ENCODE measurements at regions not wholly inside any gene's neighbourhood (a gene's known extent, or its start where the extent isn't known, plus 50 kb on each side); places are given as distances from the start of the nearest gene placed in this dataset.

- Mint-ChIP-seq H3K27me3 (no peaks in the 10 kb centered on the region), H3K4me1 (peaks cover 24% of the 10 kb centered on the region), H3K36me3 (peaks cover 13% of the 10 kb centered on the region), H3K4me3 (no peak overlapping the region), H3K9me3 (peaks cover 18% of the 10 kb centered on the region), H3K27ac (no peak overlapping the region)
- no peak for DNase-seq
Observed at GRCh38 chr2:237150186-237150585, 64.5 kb downstream of the COPS8 start.

GRCh38 chr2:237150831-237151375, 65.2 kb downstream of the COPS8 start:
- peaks cover 17% of the 10 kb centered on the region for H3K9me3 Mint-ChIP-seq

GRCh38 chr2:237152361-237152760, 66.7 kb downstream of the COPS8 start:
- Mint-ChIP-seq H3K27ac (no peak overlapping the region), H3K4me3 (no peak overlapping the region), H3K4me1 (peaks cover 42% of the 10 kb centered on the region), H3K9me3 (peaks cover 7% of the 10 kb centered on the region), H3K36me3 (peaks cover 7% of the 10 kb centered on the region), H3K27me3 (peaks cover 3% of the 10 kb centered on the region)
- no peak for DNase-seq

More at GRCh38 chr2:237150831-237151375, 65.2 kb downstream of the COPS8 start:
- Mint-ChIP-seq H3K27me3 (peaks cover under 1% of the 10 kb centered on the region), H3K36me3 (peaks cover 13% of the 10 kb centered on the region), H3K4me1 (peaks cover 32% of the 10 kb centered on the region), H3K4me3 (no peak overlapping the region), H3K27ac (no peak overlapping the region)
- no peak for DNase-seq

- Mint-ChIP-seq H3K36me3 (peaks cover 5% of the 10 kb centered on the region), H3K4me1 (peaks cover 42% of the 10 kb centered on the region), H3K4me3 (no peak overlapping the region), H3K27me3 (peaks cover 3% of the 10 kb centered on the region), H3K9me3 (peaks cover under 1% of the 10 kb centered on the region), H3K27ac (no peak overlapping the region)
- DNase-seq, result no peak
Observed at GRCh38 chr2:237153181-237153580, 67.5 kb downstream of the COPS8 start.

GRCh38 chr2:237154082-237154638, 68.5 kb downstream of the COPS8 start:
- H3K9me3 Mint-ChIP-seq, result no peaks in the 10 kb centered on the region
- peaks cover 3% of the 10 kb centered on the region for H3K27me3 Mint-ChIP-seq
- H3K27ac Mint-ChIP-seq, result peak overlapping the region; percentile 16
- H3K4me1 Mint-ChIP-seq, result peaks cover 44% of the 10 kb centered on the region
- peak; percentile 74 for DNase-seq
- H3K36me3 Mint-ChIP-seq, result no peaks in the 10 kb centered on the region
- H3K4me3 Mint-ChIP-seq, result no peak overlapping the region

- peaks cover 42% of the 10 kb centered on the region for H3K4me1 Mint-ChIP-seq
- H3K9me3 Mint-ChIP-seq, result no peaks in the 10 kb centered on the region
- H3K36me3 Mint-ChIP-seq, result no peaks in the 10 kb centered on the region
- H3K4me3 Mint-ChIP-seq, result no peak overlapping the region
- peak overlapping the region; percentile 78 for H3K27ac Mint-ChIP-seq
- peak; percentile 69 for DNase-seq
- peaks cover 3% of the 10 kb centered on the region for H3K27me3 Mint-ChIP-seq
Observed at GRCh38 chr2:237154884-237155851, 69.5 kb downstream of the COPS8 start.

- peaks cover 42% of the 10 kb centered on the region for H3K4me1 Mint-ChIP-seq
- no peaks in the 10 kb centered on the region for H3K36me3 Mint-ChIP-seq
- H3K27me3 Mint-ChIP-seq, result peaks cover 3% of the 10 kb centered on the region
- peak overlapping the region; percentile 78 for H3K27ac Mint-ChIP-seq
- H3K9me3 Mint-ChIP-seq, result no peaks in the 10 kb centered on the region
- peak; percentile 82 for DNase-seq
- peak overlapping the region; percentile 33 for H3K4me3 Mint-ChIP-seq
Observed at GRCh38 chr2:237156031-237156856, 70.6 kb downstream of the COPS8 start.

GRCh38 chr2:237156857-237157779, 71.4 kb downstream of the COPS8 start:
- no peak overlapping the region for H3K4me3 Mint-ChIP-seq
- peak overlapping the region; percentile 55 for H3K27ac Mint-ChIP-seq
- H3K4me1 Mint-ChIP-seq, result peaks cover 42% of the 10 kb centered on the region
- peaks cover 3% of the 10 kb centered on the region for H3K27me3 Mint-ChIP-seq
- no peaks in the 10 kb centered on the region for H3K9me3 Mint-ChIP-seq
- no peaks in the 10 kb centered on the region for H3K36me3 Mint-ChIP-seq
- DNase-seq, result no peak

GRCh38 chr2:237157780-237158102, 72.1 kb downstream of the COPS8 start:
- Mint-ChIP-seq H3K27ac (no peak overlapping the region), H3K36me3 (no peaks in the 10 kb centered on the region), H3K9me3 (no peaks in the 10 kb centered on the region)

GRCh38 chr2:237158194-237158593, 72.5 kb downstream of the COPS8 start:
- Mint-ChIP-seq H3K27me3 (peaks cover 3% of the 10 kb centered on the region), H3K27ac (no peak overlapping the region), H3K9me3 (no peaks in the 10 kb centered on the region), H3K4me3 (no peak overlapping the region), H3K4me1 (peaks cover 42% of the 10 kb centered on the region), H3K36me3 (no peaks in the 10 kb centered on the region)
- DNase-seq, result no peak

More at GRCh38 chr2:237157780-237158102, 72.1 kb downstream of the COPS8 start:
- DNase-seq, result no peak
- no peak overlapping the region for H3K4me3 Mint-ChIP-seq
- peaks cover 3% of the 10 kb centered on the region for H3K27me3 Mint-ChIP-seq
- peaks cover 42% of the 10 kb centered on the region for H3K4me1 Mint-ChIP-seq

GRCh38 chr2:237159006-237159911, 73.6 kb downstream of the COPS8 start:
- H3K27ac Mint-ChIP-seq, result peak overlapping the region; percentile 43
- H3K4me1 Mint-ChIP-seq, result peaks cover 36% of the 10 kb centered on the region
- H3K36me3 Mint-ChIP-seq, result no peaks in the 10 kb centered on the region

GRCh38 chr2:237160271-237160919, 74.7 kb downstream of the COPS8 start:
- Mint-ChIP-seq H3K4me3 (no peak overlapping the region), H3K36me3 (no peaks in the 10 kb centered on the region), H3K27ac (no peak overlapping the region), H3K4me1 (peaks cover 24% of the 10 kb centered on the region), H3K9me3 (peaks cover 1% of the 10 kb centered on the region), H3K27me3 (peaks cover 3% of the 10 kb centered on the region)
- DNase-seq, result no peak

More at GRCh38 chr2:237159006-237159911, 73.6 kb downstream of the COPS8 start:
- H3K27me3 Mint-ChIP-seq, result peaks cover 3% of the 10 kb centered on the region
- no peak for DNase-seq
- H3K9me3 Mint-ChIP-seq, result peaks cover 1% of the 10 kb centered on the region
- H3K4me3 Mint-ChIP-seq, result no peak overlapping the region

- Mint-ChIP-seq H3K27ac (no peak overlapping the region), H3K36me3 (no peaks in the 10 kb centered on the region), H3K27me3 (peaks cover under 1% of the 10 kb centered on the region), H3K9me3 (peaks cover 1% of the 10 kb centered on the region), H3K4me1 (peaks cover 16% of the 10 kb centered on the region), H3K4me3 (no peak overlapping the region)
- DNase-seq, result no peak
Observed at GRCh38 chr2:237161189-237161588, 75.5 kb downstream of the COPS8 start.
